HEK293 (cell line): ENCODE measurements at regions not wholly inside any gene's neighbourhood (a gene's known extent, or its start where the extent isn't known, plus 50 kb on each side); places are given as distances from the start of the nearest gene placed in this dataset.

Source experiments
- GLI4 ChIP-seq: fragments of 450-650 bp; formaldehyde crosslinking; IDR thresholded peaks from 2 replicates; pipeline ENCODE4 v1.5.1; 2016; ENCODE audit warnings: missing biosample characterization, missing genetic modification characterization
- TRIM28 ChIP-seq: IDR thresholded peaks from 2 replicates; pipeline ENCODE4 v1.6.1; 2011; ENCODE audit warnings: low read length, control low read depth, borderline replicate concordance
- ZNF23 ChIP-seq: fragments of 450-650 bp; formaldehyde crosslinking; IDR thresholded peaks from 2 replicates; pipeline ENCODE4 v1.5.1; 2016; ENCODE audit warnings: missing biosample characterization, missing genetic modification characterization, borderline replicate concordance
- ZNF274 ChIP-seq, 2 experiments: fragments of 200-500 bp in 1 of 2; fragments of 450-650 bp in 1 of 2; sonication (Bioruptor generic) in 1 of 2; formaldehyde crosslinking in 1 of 2; IDR thresholded peaks; 2 replicates each; pipeline versions ENCODE4 v1.5.1 to v1.6.1; 2014 to 2016; ENCODE audit warnings: borderline replicate concordance in 1 of 2, inconsistent platforms in 1 of 2, low read length in 1 of 2, missing biosample characterization in 1 of 2, missing genetic modification characterization in 1 of 2
- ZNF423 ChIP-seq: fragments of 450-650 bp; formaldehyde crosslinking; IDR thresholded peaks from 2 replicates; pipeline ENCODE4 v1.5.1; 2016; ENCODE audit warnings: missing biosample characterization, missing genetic modification characterization
- ZNF521 ChIP-seq: fragments of 450-650 bp; formaldehyde crosslinking; IDR thresholded peaks from 2 replicates; pipeline ENCODE4 v1.5.1; 2017; ENCODE audit warnings: missing biosample characterization, mild to moderate bottlenecking, missing genetic modification characterization
- TF ChIP-seq, protein P1 (sequence below): fragments of 450-650 bp; formaldehyde crosslinking; IDR thresholded peaks from 2 replicates; pipeline ENCODE4 v1.5.1; 2016; ENCODE audit warnings: missing biosample characterization, missing genetic modification characterization
- TF ChIP-seq, protein P2 (sequence below): fragments of 450-650 bp; formaldehyde crosslinking; IDR thresholded peaks from 2 replicates; pipeline ENCODE4 v1.5.1; 2016; ENCODE audit warnings: missing biosample characterization, missing genetic modification characterization
- TF ChIP-seq, protein P3 (sequence below): fragments of 450-650 bp; formaldehyde crosslinking; IDR thresholded peaks from 2 replicates; pipeline ENCODE4 v1.5.1; 2016; ENCODE audit warnings: missing biosample characterization, missing genetic modification characterization
- TF ChIP-seq, protein P4 (sequence below): fragments of 450-650 bp; formaldehyde crosslinking; optimal IDR thresholded peaks from 2 replicates; pipeline ENCODE3; 2016; ENCODE audit warnings: missing biosample characterization, mild to moderate bottlenecking, missing genetic modification characterization
- TF ChIP-seq, protein P5 (sequence below): fragments of 450-650 bp; formaldehyde crosslinking; IDR thresholded peaks from 2 replicates; pipeline ENCODE4 v1.5.1; 2016; ENCODE audit warnings: missing biosample characterization, missing genetic modification characterization
- TF ChIP-seq, protein P6 (sequence below): fragments of 450-650 bp; formaldehyde crosslinking; IDR thresholded peaks from 2 replicates; pipeline ENCODE4 v1.5.1; 2016; ENCODE audit warnings: missing biosample characterization, missing genetic modification characterization

- TF ChIP-seq, protein P1, sequence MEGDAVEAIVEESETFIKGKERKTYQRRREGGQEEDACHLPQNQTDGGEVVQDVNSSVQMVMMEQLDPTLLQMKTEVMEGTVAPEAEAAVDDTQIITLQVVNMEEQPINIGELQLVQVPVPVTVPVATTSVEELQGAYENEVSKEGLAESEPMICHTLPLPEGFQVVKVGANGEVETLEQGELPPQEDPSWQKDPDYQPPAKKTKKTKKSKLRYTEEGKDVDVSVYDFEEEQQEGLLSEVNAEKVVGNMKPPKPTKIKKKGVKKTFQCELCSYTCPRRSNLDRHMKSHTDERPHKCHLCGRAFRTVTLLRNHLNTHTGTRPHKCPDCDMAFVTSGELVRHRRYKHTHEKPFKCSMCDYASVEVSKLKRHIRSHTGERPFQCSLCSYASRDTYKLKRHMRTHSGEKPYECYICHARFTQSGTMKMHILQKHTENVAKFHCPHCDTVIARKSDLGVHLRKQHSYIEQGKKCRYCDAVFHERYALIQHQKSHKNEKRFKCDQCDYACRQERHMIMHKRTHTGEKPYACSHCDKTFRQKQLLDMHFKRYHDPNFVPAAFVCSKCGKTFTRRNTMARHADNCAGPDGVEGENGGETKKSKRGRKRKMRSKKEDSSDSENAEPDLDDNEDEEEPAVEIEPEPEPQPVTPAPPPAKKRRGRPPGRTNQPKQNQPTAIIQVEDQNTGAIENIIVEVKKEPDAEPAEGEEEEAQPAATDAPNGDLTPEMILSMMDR (tag by site-specific recombination), result no peak
- TF ChIP-seq GLI4 (tag by site-specific recombination) (no peak), ZNF23 (tag by site-specific recombination) (no peak), ZNF521 (tag by site-specific recombination) (no peak), ZNF274 (IDR thresholded peaks at IDR 0.05; ENCODE audit: low read length) (no peak), ZNF274 (tag by site-specific recombination; IDR thresholded peaks at IDR 0.05; ENCODE audit: borderline replicate concordance) (no peak), ZNF423 (no peak), TRIM28 (no peak)
- TF ChIP-seq, protein P2, sequence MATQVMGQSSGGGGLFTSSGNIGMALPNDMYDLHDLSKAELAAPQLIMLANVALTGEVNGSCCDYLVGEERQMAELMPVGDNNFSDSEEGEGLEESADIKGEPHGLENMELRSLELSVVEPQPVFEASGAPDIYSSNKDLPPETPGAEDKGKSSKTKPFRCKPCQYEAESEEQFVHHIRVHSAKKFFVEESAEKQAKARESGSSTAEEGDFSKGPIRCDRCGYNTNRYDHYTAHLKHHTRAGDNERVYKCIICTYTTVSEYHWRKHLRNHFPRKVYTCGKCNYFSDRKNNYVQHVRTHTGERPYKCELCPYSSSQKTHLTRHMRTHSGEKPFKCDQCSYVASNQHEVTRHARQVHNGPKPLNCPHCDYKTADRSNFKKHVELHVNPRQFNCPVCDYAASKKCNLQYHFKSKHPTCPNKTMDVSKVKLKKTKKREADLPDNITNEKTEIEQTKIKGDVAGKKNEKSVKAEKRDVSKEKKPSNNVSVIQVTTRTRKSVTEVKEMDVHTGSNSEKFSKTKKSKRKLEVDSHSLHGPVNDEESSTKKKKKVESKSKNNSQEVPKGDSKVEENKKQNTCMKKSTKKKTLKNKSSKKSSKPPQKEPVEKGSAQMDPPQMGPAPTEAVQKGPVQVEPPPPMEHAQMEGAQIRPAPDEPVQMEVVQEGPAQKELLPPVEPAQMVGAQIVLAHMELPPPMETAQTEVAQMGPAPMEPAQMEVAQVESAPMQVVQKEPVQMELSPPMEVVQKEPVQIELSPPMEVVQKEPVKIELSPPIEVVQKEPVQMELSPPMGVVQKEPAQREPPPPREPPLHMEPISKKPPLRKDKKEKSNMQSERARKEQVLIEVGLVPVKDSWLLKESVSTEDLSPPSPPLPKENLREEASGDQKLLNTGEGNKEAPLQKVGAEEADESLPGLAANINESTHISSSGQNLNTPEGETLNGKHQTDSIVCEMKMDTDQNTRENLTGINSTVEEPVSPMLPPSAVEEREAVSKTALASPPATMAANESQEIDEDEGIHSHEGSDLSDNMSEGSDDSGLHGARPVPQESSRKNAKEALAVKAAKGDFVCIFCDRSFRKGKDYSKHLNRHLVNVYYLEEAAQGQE, result no peak
- TF ChIP-seq, protein P3, sequence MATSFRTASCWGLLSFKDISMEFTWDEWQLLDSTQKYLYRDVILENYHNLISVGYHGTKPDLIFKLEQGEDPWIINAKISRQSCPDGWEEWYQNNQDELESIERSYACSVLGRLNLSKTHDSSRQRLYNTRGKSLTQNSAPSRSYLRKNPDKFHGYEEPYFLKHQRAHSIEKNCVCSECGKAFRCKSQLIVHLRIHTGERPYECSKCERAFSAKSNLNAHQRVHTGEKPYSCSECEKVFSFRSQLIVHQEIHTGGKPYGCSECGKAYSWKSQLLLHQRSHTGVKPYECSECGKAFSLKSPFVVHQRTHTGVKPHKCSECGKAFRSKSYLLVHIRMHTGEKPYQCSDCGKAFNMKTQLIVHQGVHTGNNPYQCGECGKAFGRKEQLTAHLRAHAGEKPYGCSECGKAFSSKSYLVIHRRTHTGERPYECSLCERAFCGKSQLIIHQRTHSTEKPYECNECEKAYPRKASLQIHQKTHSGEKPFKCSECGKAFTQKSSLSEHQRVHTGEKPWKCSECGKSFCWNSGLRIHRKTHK, result no peak
- TF ChIP-seq, protein P4, sequence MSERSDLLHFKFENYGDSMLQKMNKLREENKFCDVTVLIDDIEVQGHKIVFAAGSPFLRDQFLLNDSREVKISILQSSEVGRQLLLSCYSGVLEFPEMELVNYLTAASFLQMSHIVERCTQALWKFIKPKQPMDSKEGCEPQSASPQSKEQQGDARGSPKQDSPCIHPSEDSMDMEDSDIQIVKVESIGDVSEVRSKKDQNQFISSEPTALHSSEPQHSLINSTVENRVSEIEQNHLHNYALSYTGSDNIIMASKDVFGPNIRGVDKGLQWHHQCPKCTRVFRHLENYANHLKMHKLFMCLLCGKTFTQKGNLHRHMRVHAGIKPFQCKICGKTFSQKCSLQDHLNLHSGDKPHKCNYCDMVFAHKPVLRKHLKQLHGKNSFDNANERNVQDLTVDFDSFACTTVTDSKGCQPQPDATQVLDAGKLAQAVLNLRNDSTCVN (tag by site-specific recombination), result no peak
- TF ChIP-seq, protein P5, sequence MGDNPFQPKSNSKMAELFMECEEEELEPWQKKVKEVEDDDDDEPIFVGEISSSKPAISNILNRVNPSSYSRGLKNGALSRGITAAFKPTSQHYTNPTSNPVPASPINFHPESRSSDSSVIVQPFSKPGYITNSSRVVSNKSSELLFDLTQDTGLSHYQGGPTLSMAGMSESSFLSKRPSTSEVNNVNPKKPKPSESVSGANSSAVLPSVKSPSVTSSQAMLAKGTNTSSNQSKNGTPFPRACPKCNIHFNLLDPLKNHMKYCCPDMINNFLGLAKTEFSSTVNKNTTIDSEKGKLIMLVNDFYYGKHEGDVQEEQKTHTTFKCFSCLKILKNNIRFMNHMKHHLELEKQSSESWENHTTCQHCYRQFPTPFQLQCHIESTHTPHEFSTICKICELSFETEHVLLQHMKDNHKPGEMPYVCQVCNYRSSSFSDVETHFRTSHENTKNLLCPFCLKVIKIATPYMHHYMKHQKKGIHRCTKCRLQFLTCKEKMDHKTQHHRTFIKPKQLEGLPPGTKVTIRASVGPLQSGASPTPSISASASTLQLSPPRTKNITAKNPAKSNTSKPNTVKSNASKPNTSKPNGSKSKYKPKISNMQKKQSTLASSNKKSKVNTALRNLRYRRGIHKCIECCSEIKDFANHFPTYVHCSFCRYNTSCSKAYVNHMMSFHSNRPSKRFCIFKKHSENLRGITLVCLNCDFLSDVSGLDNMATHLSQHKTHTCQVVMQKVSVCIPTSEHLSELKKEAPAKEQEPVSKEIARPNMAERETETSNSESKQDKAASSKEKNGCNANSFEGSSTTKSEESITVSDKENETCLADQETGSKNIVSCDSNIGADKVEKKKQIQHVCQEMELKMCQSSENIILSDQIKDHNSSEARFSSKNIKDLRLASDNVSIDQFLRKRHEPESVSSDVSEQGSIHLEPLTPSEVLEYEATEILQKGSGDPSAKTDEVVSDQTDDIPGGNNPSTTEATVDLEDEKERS, result no peak
- TF ChIP-seq, protein P6, sequence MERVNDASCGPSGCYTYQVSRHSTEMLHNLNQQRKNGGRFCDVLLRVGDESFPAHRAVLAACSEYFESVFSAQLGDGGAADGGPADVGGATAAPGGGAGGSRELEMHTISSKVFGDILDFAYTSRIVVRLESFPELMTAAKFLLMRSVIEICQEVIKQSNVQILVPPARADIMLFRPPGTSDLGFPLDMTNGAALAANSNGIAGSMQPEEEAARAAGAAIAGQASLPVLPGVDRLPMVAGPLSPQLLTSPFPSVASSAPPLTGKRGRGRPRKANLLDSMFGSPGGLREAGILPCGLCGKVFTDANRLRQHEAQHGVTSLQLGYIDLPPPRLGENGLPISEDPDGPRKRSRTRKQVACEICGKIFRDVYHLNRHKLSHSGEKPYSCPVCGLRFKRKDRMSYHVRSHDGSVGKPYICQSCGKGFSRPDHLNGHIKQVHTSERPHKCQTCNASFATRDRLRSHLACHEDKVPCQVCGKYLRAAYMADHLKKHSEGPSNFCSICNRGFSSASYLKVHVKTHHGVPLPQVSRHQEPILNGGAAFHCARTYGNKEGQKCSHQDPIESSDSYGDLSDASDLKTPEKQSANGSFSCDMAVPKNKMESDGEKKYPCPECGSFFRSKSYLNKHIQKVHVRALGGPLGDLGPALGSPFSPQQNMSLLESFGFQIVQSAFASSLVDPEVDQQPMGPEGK (tag by site-specific recombination), result no peak
Observed at GRCh38 chr12:25812295-25812694, 146.2 kb upstream of the RASSF8 start.
